PC-3 (cell line): ENCODE measurements at regions not wholly inside any gene's neighbourhood (a gene's known extent, or its start where the extent isn't known, plus 50 kb on each side); places are given as distances from the start of the nearest gene placed in this dataset.

Experiments used
- EZH2 ChIP-seq: fragments of 300-600 bp; sonication (generic); IDR thresholded peaks from one replicate; pipeline ENCODE4 v1.6.1; 2017; ENCODE audit warnings: antibody characterized with exemption, mild to moderate bottlenecking, low read length; ENCODE audit not compliant: unreplicated experiment
- EZH2phosphoT487 ChIP-seq: fragments of 300-600 bp; sonication (generic); IDR thresholded peaks from 2 replicates; pipeline ENCODE4 v1.6.1; 2018; ENCODE audit warnings: mild to moderate bottlenecking, antibody characterized with exemption, low read length, borderline replicate concordance
- TF ChIP-seq, protein P1 (sequence below): fragments of 300-600 bp; sonication (generic); conservative IDR thresholded peaks from 2 replicates; pipeline ENCODE4 v1.5.1; 2017; ENCODE audit warnings: antibody characterized with exemption, low read depth, mild to moderate bottlenecking, low read length

DNA sequence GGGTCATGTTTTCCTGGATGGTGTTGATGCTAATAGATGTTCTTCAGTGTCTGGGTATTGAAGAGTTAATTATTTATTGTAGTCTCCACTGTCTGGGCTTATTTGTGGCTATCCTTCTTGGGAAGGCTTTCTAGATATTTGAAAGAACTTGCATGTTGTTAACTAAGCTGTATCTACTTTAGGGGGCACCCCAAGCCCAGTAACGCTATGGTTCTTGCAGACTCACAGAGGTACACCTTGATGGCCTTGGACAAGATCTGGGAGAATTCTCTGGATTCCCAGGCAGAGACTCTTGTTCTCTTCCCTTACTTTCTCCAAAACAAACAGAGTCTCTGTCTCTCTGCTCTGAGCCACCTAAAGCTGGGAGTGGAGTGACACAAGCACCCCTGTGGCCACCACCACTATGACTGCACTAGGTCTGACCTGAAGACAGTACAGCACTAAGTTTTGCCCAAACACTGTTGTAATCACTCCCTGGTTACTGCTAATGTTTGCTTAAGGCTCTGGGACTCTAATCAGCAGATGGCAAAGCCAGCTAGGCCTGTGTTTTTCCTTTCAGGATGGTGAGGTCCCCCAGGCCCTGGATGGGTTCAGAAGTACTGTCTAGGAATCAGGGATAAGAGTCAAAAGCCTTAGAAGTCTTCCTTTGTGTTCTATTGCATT lies 76.5 kb upstream of the C1orf21 start:
- TF ChIP-seq, protein P1, sequence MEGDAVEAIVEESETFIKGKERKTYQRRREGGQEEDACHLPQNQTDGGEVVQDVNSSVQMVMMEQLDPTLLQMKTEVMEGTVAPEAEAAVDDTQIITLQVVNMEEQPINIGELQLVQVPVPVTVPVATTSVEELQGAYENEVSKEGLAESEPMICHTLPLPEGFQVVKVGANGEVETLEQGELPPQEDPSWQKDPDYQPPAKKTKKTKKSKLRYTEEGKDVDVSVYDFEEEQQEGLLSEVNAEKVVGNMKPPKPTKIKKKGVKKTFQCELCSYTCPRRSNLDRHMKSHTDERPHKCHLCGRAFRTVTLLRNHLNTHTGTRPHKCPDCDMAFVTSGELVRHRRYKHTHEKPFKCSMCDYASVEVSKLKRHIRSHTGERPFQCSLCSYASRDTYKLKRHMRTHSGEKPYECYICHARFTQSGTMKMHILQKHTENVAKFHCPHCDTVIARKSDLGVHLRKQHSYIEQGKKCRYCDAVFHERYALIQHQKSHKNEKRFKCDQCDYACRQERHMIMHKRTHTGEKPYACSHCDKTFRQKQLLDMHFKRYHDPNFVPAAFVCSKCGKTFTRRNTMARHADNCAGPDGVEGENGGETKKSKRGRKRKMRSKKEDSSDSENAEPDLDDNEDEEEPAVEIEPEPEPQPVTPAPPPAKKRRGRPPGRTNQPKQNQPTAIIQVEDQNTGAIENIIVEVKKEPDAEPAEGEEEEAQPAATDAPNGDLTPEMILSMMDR = no peak
- TF ChIP-seq EZH2 (no peak), EZH2phosphoT487 (no peak)
